Adrenal gland (tissue), 5 donors: ENCODE measurements at regions not wholly inside any gene's neighbourhood (a gene's known extent, or its start where the extent isn't known, plus 50 kb on each side); places are given as distances from the start of the nearest gene placed in this dataset.

Experiments
- CTCF ChIP-seq, 6 experiments: fragments of 450-650 bp in 4 of 6; fragments of 200-600 bp in 2 of 6; sonication (generic) in 1 of 6; IDR thresholded peaks; 1 replicate in 5 of 6; 2 replicates in 1 of 6; pipeline versions ENCODE4 v1.5.1 to v1.8.0; 2016 to 2021; ENCODE audit warnings: antibody characterized with exemption in 6 of 6, mild to moderate bottlenecking in 2 of 6, moderate library complexity in 1 of 6
- POLR2A ChIP-seq, 2 donors: fragments of 450-650 bp; IDR thresholded peaks; one replicate each; pipeline ENCODE4 v1.6.1; 2017; ENCODE audit warnings: antibody characterized with exemption in 2 of 2, mild to moderate bottlenecking in 2 of 2, moderate library complexity in 1 of 2
- donor health status: DM: no; HTN: no; CAD: no.

- TF ChIP-seq CTCF (IDR thresholded peaks at IDR 0.05) (no peak), POLR2A (IDR thresholded peaks at IDR 0.05) (no peak)
Measured at GRCh38 chr19:31975461-31975860, 369.9 kb upstream of the ZNF507 start.
